GM21526 (cell line): ENCODE measurements at regions not wholly inside any gene's neighbourhood (a gene's known extent, or its start where the extent isn't known, plus 50 kb on each side); places are given as distances from the start of the nearest gene placed in this dataset.
A peak's percentile ranks its signal among the peaks of the same experiment; 100 is the strongest.

Source experiments
- ATAC-seq: cut with Tn5 transposase; IDR thresholded peaks from one replicate; pipeline ENCODE4 v1.9.1; 2021; ENCODE audit warnings: moderate library complexity; ENCODE audit not compliant: unreplicated experiment, low FRiP score

DNA sequence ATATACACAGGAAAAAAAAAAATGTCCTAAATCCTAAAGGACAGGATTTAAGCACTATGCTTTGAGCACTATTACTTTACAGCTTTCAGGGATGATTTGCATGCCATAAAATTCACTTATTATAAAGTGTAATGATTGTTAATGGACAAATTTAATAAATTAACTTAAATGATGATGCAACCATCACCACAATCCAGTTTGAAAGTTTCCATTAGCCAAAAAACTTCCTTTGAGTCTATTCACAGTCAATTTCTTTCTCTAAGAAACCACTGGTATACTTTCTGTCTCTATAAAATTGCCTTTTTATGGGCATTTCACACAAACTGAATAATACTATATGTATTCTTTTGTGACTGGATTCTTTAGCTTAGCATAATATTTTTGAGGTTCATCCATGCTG, 111.1 kb upstream of the RIOK3 start:
- ATAC-seq: no peak

- ATAC-seq: no peak
Observed at GRCh38 chr18:23342506-23342905, 110.6 kb upstream of the RIOK3 start.

DNA sequence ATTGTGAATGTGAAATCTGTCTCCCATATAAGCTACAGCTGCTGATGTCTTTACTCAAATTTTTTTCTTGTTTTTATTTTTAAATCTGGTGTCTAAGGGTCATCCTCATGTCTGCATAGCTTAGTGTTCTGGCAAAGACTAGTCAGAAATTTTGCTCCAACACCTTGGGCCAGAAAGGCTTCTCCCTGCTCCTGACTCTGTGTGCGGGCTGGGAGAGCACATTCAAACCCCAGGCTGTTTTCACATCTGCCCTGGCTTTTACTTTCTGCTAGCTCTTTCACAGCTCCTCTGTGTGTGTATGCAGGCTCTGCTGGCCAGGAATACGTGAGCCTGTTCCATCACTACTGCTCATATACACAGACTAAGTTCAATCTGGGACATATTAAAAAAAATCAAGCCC, 102.9 kb upstream of the RIOK3 start:
- no peak for ATAC-seq

GRCh38 chr18:23351521-23351920, 101.6 kb upstream of the RIOK3 start:
- ATAC-seq: no peak

DNA sequence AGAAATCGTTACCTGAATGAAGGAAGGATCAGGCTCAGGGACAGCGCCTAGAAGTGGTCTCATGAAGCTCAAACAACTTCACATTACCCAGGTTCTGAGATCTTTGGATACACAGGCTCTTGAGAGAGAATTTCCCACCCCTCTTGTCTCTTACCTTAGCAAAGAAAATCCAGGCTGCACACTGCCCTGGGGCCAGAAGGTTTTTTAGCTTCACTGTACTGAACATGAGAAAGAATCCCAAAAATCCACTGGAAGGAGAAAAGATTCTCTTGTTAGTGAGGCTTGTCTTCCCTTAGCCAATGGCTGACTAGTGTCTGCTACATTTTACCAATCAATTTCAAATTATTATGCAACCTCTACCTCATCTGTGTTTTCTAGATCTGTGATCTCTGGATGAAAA, 101.0 kb upstream of the RIOK3 start:
- no peak for ATAC-seq

DNA sequence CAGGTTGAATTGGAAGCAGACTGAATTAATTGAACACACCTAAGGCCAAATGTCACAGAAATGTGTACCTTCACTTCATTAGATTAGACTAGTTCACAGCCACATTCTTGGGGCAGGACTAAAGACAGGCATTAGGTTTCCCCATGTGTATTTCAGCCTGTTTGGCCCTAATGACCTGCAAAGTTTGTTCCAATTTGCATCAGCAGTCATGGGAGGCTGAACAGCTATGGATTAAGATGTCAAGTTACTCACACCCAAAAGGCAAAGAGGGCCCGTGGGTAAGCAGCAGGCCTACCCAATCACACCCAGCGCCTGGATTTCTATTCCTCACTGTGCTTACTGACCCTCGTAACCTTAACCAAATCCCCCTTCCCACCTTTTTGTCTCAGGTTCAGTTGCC, 99.6 kb upstream of the RIOK3 start:
- peak; percentile 17 for ATAC-seq

DNA sequence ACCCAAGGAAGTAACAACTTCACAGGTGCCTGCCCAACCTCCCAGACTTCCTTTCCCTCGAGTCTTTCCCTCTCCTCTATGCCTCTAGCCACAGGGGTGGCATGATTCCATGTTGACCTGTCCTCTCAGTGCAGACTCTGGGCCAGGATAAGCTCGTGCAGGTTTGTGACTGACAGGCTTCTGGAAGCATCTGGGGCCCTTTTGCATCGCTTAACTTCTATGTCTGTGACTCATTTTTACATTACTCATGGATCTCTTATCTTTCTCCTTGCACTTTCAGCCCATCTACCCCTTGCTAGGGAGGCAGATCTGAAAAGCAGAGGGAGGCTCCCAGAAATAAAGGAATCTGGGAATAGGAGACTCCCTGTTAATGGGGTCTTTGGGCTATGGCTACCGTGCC, 98.5 kb upstream of the RIOK3 start:
- ATAC-seq: no peak

- ATAC-seq: no peak
Observed at GRCh38 chr18:23355206-23355605, 97.9 kb upstream of the RIOK3 start.

- no peak for ATAC-seq
Observed at GRCh38 chr18:23356424-23356823, 96.7 kb upstream of the RIOK3 start.

DNA sequence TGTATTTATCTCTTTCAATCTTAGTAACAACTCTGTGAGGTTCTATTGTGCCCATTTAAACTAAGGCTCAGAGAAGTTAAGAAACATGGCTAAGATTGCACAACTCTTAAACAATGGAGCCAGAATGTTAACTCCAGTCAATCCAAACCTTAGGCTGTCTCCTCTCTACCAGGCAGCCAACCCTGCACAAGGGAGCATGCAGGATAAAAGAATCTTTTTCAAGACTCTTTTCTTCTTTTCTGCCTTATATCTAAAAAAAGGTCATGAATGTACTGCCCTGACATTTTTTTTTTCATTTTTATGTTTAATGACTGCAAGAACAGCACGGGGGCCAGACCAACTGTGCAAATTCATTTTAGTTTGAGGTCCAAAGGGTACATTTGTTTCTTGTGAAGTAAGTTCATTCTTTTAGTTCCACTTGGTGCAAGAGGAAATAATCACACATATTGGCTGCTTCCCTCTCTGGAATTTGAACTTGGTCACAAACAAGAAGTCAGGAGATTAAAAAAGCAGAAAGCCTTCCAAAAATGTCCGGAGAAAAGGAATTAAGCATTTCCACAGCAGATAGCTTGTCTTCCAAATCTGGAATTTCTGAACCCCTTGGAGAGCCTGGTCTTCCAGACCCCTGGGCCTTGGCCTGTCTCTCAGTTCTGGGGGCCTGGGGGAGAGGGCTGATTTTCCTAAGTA, 96.0 kb upstream of the RIOK3 start:
- no peak for ATAC-seq

DNA sequence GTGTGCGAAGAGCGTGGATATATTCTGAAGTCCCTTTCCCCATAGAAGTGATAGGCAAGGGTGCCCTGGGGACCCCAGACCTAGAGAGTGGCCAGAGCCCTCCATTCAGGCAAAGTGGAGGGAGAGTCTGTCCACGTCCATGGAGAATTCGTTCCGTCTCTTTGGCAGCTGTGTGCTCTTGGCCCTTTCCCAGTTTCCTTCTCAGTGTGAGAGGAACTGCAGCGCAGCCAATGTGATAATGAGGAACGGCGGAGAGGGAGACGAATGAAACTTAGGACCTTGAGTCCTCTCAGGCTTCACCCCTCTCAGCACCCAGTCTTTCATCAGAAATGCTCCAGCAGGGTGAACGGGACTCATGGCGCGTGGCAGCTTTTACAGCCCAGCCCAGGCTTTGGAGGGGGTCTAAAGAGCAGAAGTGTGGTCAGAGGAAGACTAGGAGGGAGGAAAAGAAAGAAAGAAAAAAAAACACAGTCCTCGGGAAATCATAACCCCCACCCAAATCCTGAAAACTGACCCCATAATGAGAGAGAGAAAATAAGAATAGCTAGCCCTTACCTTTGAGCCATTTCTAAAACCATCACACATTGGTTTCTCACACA, 95.0 kb upstream of the RIOK3 start:
- no peak for ATAC-seq

DNA sequence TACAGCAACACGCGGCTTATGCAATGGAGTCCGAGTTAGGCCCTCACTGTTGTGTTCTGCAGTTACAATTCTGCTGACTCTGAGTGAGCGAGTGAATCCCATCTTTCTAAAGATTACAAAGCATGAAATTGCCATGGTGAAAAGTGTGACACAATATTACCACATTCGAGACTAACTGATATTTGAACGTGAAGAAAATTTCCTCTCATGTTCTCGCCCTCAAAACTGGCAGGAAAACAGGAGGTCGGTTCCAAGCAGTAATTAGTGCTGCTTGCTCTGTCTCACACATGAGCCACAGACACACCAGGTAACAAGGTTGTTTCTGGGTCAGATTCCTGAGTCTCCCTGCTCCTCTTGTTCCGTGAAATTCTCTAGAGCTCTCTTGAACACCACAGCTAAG, 93.7 kb upstream of the RIOK3 start:
- ATAC-seq: no peak

- no peak for ATAC-seq
Observed at GRCh38 chr18:23363865-23364570, 89.1 kb upstream of the RIOK3 start.

- ATAC-seq: no peak
Observed at GRCh38 chr18:23365602-23366001, 87.5 kb upstream of the RIOK3 start.

DNA sequence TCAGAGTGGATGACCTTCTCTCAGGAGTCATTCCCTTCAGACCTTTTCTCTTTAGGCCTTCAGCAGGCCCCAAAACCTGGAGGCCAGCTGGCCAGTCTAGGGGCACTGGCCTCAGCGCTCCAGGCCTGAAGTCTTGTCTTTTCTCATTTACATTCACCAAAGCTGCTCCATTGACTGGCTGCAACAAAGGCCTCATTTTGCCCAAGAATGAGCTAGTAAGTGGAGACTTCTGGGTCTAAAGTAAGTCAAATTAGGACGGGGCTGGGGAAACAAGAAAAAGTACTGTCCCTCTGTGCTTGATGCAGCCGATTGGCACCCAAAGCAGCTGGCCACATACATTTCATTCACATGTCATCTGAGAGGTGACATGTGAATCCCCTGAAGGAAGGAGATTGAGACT, 83.8 kb upstream of the RIOK3 start:
- ATAC-seq: no peak

GRCh38 chr18:23373570-23373969, 79.5 kb upstream of the RIOK3 start:
- ATAC-seq: no peak

DNA sequence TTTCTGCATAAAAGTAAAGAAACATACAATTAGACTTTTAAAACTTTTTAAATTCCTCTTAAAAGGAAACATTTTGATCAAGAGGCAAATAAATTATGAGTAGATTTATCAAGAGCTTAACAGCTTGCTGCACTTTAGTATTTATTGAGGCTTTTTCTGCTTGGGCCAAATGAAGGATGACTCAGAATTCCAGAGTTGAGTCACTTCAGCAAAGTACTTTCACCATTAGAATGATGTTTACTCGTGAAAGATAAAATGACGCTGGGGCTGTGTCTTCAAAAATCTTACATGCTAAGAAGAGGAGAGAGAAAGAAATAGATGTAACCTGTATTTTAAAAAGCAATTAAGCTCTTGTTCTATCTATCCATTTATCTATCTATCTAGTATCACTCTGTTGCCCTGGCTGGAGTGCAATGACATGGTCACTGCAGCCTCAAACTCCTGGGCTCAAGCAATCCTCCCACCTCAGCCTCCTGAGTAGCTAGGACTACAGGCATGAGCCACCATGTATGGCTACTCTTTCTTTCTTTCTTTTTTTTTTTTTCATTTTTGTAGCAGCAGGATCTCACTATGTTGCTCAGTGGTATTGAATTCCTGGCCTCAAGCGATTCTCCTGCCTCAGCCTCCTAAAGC, 75.3 kb upstream of the RIOK3 start:
- no peak for ATAC-seq

GRCh38 chr18:23378302-23378686, 74.8 kb upstream of the RIOK3 start:
- no peak for ATAC-seq

GRCh38 chr18:23380001-23380550, 73.0 kb upstream of the RIOK3 start:
- ATAC-seq: no peak

DNA sequence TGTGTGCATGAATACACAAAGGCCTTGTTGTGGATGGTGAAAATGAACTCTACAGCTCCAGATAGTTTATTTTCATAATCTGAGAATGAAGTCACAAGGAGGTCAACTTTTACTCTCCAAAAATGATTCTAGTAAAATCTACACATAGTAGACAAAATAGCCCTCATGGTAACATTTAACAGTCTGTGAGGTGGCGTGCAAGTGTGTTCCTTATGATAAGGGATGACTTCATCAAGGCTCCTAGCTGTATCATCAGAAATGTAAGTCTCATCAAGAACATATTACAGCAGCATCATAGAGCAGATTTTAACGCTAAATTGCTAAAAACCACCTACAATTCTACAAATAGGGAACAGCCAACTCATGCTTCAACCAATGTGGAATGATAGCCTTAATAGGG, 72.3 kb upstream of the RIOK3 start:
- no peak for ATAC-seq

DNA sequence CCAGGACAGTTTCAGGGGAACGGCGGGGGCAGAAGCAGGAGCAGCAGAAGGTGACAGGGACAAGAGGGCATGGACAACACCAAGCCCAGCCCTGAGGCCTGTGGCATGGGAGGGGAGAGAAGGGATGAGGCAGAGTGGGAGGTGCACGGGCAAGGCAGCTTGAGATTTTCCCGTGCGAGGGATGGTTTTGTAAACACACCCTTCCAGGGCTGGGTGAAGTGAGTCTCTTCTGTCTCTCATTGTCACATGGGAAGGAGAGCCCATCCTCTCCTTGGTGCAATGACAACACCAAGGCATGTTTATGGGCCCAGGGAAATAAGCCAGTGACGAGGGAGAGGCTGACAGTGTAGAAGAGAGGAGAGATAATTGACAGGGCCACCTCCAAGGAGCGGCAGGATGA, 69.6 kb upstream of the RIOK3 start:
- no peak for ATAC-seq
